ENCODE measurements at regions not wholly inside any gene's neighbourhood (a gene's known extent, or its start where the extent isn't known, plus 50 kb on each side); places are given as distances from the start of the nearest gene placed in this dataset.

- TF ChIP-seq POLR2AphosphoS5 (IDR thresholded peaks at IDR 0.05) (no peak), POLR2A (IDR thresholded peaks at IDR 0.05; ENCODE audit: low read depth) (no peak), EP300 (IDR thresholded peaks at IDR 0.05) (no peak)
- TF ChIP-seq, protein P1, sequence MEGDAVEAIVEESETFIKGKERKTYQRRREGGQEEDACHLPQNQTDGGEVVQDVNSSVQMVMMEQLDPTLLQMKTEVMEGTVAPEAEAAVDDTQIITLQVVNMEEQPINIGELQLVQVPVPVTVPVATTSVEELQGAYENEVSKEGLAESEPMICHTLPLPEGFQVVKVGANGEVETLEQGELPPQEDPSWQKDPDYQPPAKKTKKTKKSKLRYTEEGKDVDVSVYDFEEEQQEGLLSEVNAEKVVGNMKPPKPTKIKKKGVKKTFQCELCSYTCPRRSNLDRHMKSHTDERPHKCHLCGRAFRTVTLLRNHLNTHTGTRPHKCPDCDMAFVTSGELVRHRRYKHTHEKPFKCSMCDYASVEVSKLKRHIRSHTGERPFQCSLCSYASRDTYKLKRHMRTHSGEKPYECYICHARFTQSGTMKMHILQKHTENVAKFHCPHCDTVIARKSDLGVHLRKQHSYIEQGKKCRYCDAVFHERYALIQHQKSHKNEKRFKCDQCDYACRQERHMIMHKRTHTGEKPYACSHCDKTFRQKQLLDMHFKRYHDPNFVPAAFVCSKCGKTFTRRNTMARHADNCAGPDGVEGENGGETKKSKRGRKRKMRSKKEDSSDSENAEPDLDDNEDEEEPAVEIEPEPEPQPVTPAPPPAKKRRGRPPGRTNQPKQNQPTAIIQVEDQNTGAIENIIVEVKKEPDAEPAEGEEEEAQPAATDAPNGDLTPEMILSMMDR (IDR thresholded peaks at IDR 0.05) = no peak
Observed at GRCh38 chrX:65589304-65589703, 54.7 kb upstream of the LAS1L start.

Data from esophagus muscularis mucosa (tissue), 4 donors.